Amygdala (tissue), 56 donors: ENCODE measurements at regions not wholly inside any gene's neighbourhood (a gene's known extent, or its start where the extent isn't known, plus 50 kb on each side); places are given as distances from the start of the nearest gene placed in this dataset.
"Not testable (repeated sequence)": the region's sequence is repeated elsewhere in the genome, so short reads cannot be mapped to it uniquely, and the experiment has no call there.

Experiments used
- DNase-seq, 56 donors: peaks; one replicate each; lab custom pipeline; 2025; lab: John Stamatoyannopoulos, UW

GRCh38 chr11:23789938-23790371 is 706.9 kb upstream of the LUZP2 start:
- DNase-seq: no peak

- DNase-seq: no peak
Observed at GRCh38 chr11:23797624-23798419, 699.0 kb upstream of the LUZP2 start.

DNA sequence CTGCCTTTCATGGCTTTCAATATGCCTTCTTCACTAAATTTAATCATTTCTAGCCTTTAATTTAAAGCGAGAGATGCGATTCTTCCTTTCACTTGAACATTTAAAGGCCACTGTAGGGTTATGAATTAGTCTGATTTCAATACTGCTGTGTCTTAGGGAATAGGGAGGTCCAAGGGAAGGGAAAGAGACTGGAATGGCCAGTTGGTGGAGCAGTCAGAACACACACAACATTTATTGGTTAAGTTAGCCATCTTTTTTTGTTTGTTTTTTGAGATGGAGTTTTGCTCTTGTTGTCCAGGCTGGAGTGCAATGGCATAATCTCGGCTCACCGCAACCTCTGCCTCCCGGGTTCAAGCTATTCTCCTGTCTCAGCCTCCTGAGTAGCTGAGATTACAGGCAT is 662.5 kb upstream of the LUZP2 start:
- DNase-seq: not testable (repeated sequence)

DNA sequence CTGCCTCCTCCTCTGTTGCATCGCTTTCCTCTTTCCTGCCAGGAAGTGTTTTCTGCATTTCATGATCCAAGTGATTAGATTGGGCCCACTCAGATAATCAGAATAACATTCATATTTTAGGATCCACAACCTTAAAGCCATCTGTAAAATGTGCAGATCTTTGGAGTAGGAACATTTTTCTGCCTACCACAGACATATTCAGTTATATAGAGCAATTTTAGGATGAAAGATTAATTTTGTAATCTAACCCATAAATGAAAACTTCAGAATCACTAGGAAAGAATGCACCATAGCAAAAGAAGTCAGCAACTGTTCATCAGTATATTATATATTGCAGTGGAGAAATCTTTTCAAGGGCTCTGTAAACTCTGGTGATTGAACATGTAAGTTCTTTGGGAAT is 659.9 kb upstream of the LUZP2 start:
- DNase-seq: no peak

GRCh38 chr11:23840872-23841271 is 656.0 kb upstream of the LUZP2 start:
- no peak for DNase-seq

DNA sequence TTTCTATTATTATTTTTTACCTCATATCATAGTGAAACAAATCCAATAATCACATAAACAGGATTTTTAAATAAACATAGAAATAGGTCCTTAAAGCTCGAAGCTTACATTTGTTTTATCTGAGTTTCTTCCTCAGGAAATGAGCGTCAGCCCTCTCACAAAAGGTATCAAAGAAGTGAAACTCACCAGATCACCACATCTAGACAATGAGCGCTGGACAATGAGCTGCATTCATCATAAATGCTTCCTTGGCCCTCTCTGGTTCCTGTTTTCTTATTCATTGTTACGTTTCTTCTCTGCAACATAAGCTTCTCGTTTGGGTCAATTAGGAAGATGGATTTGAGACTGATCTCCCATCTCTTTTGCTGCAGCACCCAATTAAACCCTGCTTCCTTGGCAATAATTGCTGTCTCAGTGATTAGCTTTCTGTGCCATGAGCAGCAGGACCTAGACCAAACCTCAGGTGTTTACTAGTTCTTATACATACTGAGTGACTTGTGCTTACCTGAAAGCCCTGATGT is 649.9 kb upstream of the LUZP2 start:
- no peak for DNase-seq

DNA sequence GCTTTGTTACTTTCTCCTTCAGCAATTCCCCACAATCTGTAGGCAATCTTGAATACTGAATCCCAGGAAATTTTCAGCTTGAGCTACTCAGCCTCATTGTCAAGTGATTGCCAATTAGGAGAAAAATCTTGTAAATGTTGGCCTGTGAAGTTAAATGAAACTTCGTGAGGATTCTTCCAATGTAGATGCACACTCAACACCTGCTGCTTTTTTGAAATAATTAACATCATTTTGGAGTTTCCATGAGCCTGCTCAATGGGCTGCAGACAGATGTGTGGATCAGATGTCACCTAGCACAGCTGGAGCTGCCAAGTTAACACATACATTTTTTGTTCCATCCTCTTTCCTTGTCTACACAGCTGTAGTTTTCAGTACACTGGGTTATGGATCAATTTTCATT is 645.6 kb upstream of the LUZP2 start:
- DNase-seq: no peak

GRCh38 chr11:23856654-23857053 is 640.2 kb upstream of the LUZP2 start:
- DNase-seq: no peak

DNA sequence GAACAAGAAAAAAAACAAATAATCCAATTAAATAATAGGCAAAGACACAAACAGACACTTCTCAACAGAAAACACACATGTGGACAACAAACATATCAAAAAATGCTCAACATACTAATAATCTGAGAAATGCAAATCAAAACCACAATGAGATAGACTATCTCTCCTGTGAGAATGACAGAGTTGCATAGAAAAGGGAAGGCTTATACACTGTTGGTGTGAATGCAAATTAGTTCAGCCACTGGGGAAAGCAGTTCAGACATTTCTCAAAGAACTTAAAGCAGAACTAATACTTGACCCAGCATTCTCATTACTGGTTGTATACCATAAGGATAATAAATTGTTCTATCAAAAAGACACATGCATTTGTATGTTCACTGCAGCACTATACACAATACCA is 637.8 kb upstream of the LUZP2 start:
- no peak for DNase-seq

DNA sequence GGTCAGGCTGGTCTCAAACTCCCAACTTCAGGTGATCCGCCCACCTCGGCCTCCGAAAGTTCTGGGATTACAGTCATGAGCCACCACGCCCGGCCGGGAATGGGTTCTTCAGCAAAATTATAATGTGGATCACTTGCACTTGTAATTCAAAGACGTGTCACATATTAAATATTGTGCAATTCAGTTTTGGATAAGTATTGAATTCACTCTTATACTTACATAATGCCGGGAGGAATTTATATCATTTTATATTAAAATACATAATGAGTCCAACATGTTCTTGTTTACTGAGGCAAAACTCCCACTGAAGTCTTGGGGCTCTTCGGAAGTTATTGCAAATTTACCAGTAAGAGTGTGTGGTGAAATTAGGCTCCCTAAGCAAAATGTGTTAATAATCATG is 635.2 kb upstream of the LUZP2 start:
- DNase-seq: no peak

DNA sequence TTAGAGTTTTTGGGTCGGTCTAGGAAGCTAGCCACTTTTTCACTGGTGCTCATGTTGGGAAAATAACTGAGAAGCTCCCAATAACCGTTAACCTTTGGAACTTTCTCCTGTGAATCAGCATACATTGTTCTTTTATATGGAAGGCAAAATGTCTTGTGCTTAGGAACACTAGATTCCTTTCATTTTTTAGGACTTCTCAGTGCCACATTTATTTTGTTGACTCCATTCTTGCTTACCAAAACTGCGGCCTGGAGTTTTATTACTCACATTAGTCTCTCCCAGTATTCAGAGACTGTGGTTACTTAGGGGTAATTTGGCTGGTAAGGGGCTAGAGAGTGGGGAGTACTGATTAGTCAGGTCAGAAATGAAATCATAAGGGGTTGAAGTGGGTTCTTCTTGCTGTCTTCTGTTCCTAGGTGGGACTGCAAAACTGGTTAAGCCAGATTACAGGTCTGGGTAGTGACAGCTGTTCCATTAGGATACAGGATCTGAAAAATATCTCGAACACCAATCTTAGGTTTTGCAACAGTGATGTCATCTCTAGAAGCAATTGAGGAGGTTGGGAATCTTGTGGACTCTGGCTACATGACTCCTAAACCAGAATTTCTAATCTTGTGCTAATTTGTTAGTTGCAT is 631.4 kb upstream of the LUZP2 start:
- DNase-seq: no peak

DNA sequence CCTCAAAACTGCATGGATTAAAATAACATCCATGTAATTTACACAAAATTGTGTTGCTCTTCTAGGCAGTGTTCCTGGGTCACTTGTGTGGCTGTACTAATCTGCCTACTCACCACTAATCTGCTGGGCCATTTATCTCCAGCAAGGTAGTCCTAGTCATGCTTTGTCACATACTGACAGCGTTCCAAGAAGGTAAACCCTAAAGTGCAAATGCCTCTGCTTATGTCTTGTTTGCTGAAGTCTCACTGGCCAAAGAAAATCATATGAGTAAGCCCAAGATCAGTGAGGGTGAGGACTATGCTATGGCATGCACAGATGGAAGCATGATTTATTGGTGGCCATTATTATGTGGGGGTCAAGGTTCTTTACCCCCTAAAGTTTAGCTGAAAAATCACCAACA is 630.2 kb upstream of the LUZP2 start:
- no peak for DNase-seq

GRCh38 chr11:23869671-23870070 is 627.2 kb upstream of the LUZP2 start:
- no peak for DNase-seq

- no peak for DNase-seq
Observed at GRCh38 chr11:23873406-23873805, 623.4 kb upstream of the LUZP2 start.

DNA sequence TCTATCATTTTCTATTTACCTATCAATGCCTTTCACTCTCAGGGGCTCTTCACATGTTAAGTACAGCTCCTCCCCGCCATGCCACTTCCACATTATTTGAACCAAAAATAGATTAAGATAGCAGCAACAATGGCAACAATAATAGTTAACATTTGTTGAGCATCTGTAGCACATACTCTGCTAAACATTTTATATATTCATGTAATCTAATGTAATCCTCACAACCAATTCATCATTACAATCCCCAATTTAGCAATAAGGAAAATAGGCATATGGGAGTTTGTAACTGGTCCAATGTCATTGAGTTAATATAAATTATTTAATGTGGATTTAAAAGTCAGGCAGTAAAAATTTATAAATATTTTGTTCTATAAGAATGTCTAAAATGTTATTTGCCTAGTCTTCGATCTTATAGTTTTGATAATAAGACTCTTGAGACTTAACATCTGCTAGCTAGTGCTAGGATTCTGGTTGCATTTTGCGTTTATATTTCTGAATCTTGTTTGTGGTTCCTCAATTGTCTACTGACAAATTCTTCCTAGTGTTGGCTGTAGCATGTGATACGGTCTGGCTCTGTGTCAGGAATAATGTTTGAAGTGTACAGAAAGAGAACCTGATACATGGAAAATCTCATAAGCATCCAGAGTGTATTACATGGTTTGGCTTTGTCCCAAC is 621.5 kb upstream of the LUZP2 start:
- no peak for DNase-seq

- not testable (repeated sequence) for DNase-seq
Observed at GRCh38 chr11:23883426-23884048, 613.3 kb upstream of the LUZP2 start.

- no peak for DNase-seq
Observed at GRCh38 chr11:23884341-23884740, 612.5 kb upstream of the LUZP2 start.

GRCh38 chr11:23885801-23886200 is 611.1 kb upstream of the LUZP2 start:
- no peak for DNase-seq

DNA sequence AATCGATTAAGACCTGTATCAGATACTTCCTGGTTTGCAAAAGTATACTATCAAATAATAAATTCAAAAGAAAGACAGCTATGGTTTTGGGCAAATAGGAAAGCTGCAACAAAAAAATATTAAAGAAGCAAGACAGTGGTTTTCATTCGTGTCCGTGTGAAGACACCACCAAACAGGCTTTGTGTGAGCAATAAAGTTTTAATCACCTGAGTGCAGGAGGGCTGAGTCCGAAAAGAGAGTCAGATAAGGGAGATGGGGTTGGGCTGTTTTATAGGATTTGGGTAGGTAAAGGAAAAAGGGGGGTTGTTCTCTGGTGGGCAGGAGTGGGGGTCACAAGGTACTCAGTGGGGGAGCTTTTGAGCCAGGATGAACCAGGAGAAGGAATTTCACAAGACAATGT is 609.7 kb upstream of the LUZP2 start:
- DNase-seq: not testable (repeated sequence)

DNA sequence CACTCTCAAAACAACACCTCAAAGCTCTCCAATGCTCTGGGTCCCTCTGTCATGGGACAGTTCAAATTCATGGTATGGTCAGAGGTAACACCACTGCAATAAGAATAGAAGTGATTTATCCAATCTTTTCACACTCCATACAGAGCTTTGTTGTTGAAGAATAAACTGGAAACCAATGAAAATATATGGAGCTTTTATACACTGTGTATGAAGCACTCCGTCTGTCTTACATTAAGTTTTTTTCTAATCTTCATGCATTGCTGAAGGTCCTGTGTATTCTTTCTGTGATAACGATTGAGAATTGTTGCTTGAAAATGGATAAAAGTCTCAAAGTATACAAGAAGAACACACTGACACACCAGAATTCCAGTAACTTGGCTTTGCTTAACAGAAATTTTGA is 603.7 kb upstream of the LUZP2 start:
- DNase-seq: no peak
